ENCODE measurements at regions not wholly inside any gene's neighbourhood (a gene's known extent, or its start where the extent isn't known, plus 50 kb on each side); places are given as distances from the start of the nearest gene placed in this dataset.

DNA sequence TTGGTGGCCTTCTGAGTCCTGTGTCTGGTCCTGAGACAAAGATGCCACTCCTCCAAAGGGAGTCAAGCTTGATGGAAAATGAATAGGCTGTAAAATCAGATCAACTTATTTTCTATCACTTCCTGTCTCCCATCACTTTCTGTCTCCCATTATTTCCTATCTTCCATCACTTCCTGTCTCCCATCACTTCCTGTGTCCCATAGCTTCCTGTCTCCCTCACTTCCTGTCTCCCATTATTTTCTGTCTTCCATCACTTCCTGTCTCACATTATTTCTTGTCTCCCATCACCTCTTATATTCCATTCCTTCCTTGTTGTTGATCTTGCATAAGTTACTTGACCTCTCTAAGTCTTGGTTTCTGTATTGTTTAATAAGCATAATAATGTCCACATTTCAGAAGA lies 418.5 kb upstream of the EEF2KMT start:
- TF ChIP-seq, protein P1, sequence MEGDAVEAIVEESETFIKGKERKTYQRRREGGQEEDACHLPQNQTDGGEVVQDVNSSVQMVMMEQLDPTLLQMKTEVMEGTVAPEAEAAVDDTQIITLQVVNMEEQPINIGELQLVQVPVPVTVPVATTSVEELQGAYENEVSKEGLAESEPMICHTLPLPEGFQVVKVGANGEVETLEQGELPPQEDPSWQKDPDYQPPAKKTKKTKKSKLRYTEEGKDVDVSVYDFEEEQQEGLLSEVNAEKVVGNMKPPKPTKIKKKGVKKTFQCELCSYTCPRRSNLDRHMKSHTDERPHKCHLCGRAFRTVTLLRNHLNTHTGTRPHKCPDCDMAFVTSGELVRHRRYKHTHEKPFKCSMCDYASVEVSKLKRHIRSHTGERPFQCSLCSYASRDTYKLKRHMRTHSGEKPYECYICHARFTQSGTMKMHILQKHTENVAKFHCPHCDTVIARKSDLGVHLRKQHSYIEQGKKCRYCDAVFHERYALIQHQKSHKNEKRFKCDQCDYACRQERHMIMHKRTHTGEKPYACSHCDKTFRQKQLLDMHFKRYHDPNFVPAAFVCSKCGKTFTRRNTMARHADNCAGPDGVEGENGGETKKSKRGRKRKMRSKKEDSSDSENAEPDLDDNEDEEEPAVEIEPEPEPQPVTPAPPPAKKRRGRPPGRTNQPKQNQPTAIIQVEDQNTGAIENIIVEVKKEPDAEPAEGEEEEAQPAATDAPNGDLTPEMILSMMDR (IDR thresholded peaks at IDR 0.05; ENCODE audit: insufficient read depth, missing control alignments): no peak
- no peak for FAIRE-seq
- DNase-seq (ENCODE audit: insufficient read length, low spot score): no peak

DNA sequence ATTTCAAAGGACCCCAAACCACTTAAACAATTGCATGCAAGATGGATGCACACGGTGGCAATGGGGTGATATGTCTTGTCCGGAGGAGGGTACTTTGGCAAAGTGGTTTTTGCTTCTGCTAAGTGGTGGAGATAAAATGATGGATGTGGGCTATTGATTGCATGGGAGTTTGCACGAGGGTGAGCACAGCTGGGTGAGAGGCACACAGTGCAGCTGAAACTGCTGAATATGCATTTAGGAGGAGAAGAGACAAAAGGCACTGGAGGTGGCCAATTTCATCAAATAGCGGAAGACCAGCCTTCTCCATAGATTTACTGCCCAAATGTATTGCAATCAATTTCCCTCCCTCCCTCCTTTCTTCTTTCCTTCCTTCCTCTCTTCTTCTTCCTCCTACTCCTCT lies 414.4 kb upstream of the EEF2KMT start:
- FAIRE-seq (no peak), DNase-seq (ENCODE audit: insufficient read length, low spot score) (no peak)
- TF ChIP-seq, protein P1 (IDR thresholded peaks at IDR 0.05; ENCODE audit: insufficient read depth, missing control alignments): no peak

DNA sequence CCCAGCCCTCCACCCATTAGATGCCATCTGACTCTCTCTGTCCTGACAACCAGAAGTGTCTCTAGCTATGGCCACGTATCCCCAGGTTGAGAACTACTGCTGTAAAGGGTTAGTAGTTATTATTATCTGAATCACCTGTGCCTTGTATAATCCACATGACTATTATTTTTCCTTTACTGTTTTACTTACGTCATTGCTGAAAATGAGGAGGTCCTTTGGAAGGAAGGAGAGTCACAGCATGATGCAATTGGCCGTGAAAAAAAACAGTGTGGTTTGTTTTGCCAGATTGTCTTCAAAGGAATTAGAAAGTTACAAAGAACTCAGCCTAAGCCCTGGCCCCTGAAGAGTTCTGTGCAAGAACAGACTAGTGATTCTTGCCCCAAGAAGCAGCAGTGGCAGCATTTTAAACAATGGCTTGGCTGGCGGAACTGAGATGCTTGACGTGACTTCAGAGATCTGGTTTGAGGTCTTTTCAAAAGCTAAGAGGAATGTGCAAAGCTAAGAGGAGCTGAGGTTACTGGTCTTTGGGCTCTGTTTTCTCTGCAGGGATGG lies 413.3 kb upstream of the EEF2KMT start:
- TF ChIP-seq, protein P1 (IDR thresholded peaks at IDR 0.05; ENCODE audit: insufficient read depth, missing control alignments): no peak
- no peak for DNase-seq (ENCODE audit: insufficient read length, low spot score)
- FAIRE-seq: no peak

DNA sequence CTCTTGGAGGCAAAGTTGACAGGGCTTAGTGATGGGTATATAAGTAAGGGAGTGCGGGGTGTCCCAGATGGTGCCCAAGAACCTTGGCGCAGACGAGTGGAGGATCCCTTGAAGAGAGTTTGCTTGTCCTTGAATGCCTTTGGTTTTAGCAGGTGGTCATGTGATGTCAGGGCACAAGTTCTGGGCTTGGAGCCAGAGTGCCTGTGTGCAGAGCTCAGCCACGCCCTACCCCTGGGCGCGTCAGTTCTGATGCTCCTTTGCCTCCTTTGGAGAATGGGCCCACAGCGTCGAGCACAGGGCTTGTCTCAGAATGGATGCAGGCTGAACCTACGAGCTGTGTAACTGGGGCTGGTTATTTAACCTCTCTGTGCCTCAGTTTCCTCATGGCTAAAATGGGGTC lies 412.2 kb upstream of the EEF2KMT start:
- DNase-seq (ENCODE audit: insufficient read length, low spot score) (no peak), FAIRE-seq (no peak)
- TF ChIP-seq, protein P1 (IDR thresholded peaks at IDR 0.05; ENCODE audit: insufficient read depth, missing control alignments): no peak

DNA sequence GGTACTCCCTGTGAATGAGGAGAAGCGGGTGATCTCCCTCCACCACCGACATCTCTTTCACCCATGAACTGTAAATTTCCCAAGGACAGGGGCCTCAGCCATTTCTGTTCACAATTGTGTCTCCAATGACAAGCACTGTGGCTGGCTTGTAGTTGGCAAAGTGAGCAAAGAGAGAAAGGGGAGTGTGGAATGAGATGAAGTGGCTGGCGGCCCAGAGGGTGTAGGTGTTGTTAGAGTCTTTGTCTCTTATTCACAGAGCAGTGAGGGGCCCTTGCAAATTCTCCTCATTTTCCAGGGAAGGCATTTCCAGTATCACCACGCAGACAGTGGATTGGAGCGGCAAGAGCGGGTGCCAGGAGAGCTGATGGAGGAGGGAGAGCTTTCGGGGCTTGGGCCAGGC lies 411.7 kb upstream of the EEF2KMT start:
- no peak for FAIRE-seq
- DNase-seq (ENCODE audit: insufficient read length, low spot score): no peak
- TF ChIP-seq, protein P1 (IDR thresholded peaks at IDR 0.05; ENCODE audit: insufficient read depth, missing control alignments): no peak

DNA sequence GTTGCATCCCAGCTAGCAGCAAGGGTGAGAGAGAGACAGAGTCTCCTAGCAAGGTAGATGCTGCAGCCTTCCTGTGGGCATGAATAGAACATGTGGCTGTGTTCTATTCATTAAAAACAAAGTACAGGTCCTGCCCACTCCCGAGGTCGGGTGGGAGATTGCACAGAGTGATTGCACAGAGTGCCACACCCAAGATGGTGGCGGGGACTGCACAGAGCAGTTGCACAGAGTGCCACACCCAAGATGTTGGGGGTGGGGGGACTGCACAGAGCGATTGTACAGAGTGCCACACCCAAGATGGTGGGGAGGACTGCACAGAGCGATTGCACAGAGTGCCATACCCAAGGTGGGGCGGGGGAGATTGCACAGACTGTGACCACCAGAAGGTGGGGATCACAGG lies 410.8 kb upstream of the EEF2KMT start:
- DNase-seq (ENCODE audit: insufficient read length, low spot score) (no peak), FAIRE-seq (no peak)
- TF ChIP-seq, protein P1 (IDR thresholded peaks at IDR 0.05; ENCODE audit: insufficient read depth, missing control alignments): no peak

DNA sequence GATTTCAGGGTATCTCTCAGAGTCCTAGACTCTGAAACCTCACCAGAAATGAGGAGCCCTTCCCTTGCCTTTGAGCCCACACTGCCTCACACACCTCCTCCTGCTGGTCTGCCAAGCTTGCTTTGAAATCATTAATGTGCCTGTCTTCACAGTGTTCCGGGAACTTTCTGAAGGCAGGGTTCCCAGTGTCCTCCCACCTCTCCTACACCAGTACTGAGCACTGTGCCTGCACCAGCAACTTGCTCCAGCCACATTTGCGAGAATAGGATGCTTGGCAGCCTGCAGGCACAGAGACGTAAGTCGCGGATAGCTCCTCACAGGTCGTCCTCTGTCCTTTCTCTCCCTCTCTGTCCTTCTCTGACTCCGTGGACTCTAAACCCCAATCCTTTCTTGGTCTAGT lies 408.4 kb upstream of the EEF2KMT start:
- DNase-seq (ENCODE audit: insufficient read length, low spot score): no peak

More for the DNA sequence above, 408.4 kb upstream of the EEF2KMT start:
- TF ChIP-seq, protein P1 (IDR thresholded peaks at IDR 0.05; ENCODE audit: insufficient read depth, missing control alignments): no peak
- FAIRE-seq: no peak
